Kidney (tissue), 13 donors: ENCODE measurements at regions not wholly inside any gene's neighbourhood (a gene's known extent, or its start where the extent isn't known, plus 50 kb on each side); places are given as distances from the start of the nearest gene placed in this dataset.

Source experiments
- DNase-seq, 5 donors: peaks; one replicate each; pipeline ENCODE4 v3.0.0-alpha.2; 2013 to 2020
- FAIRE-seq: peaks from 2 replicates; lab custom pipeline; 2012; peaks lifted over from hg19 to GRCh38; lab: Jason Lieb, UNC
- H3K27ac ChIP-seq, 2 donors: one replicate each; pipeline ENCODE4 v1.7.0; 2013; ENCODE audit warnings: low read depth in 2 of 2, low read length in 2 of 2, inconsistent platforms in 1 of 2
- H3K27me3 ChIP-seq: one replicate; pipeline ENCODE4 v1.7.1; 2013; ENCODE audit warnings: low read length, inconsistent platforms; ENCODE audit not compliant: control insufficient read depth, insufficient read depth
- H3K36me3 ChIP-seq, 3 donors: one replicate each; pipeline versions ENCODE4 v1.7.0 to v1.7.1; 2013; ENCODE audit warnings: low read length in 3 of 3, control low read depth in 1 of 3, inconsistent platforms in 1 of 3; ENCODE audit not compliant: insufficient read depth in 3 of 3, control insufficient read depth in 2 of 3
- H3K4me1 ChIP-seq, 3 donors: one replicate each; pipeline versions ENCODE4 v1.7.0 to v1.7.1; 2013; ENCODE audit warnings: low read length in 3 of 3, inconsistent platforms in 1 of 3, low read depth in 1 of 3; ENCODE audit not compliant: control insufficient read depth in 2 of 3, insufficient read depth in 2 of 3
- H3K4me3 ChIP-seq, 3 donors: one replicate each; pipeline versions ENCODE4 v1.7.0 to v1.8.1; 2013; ENCODE audit warnings: low read length in 3 of 3, control low read depth in 1 of 3, inconsistent platforms in 1 of 3
- H3K9ac ChIP-seq, 3 donors: one replicate each; pipeline versions ENCODE4 v1.7.0 to v1.7.1; 2013; ENCODE audit warnings: low read length in 3 of 3, control low read depth in 1 of 3, inconsistent platforms in 1 of 3
- H3K9me3 ChIP-seq, 3 donors: one replicate each; pipeline versions ENCODE4 v1.7.0 to v1.7.1; 2013; ENCODE audit warnings: low read length in 3 of 3, control low read depth in 1 of 3, inconsistent platforms in 1 of 3; ENCODE audit not compliant: control insufficient read depth in 2 of 3, insufficient read depth in 1 of 3
- CTCF ChIP-seq: IDR thresholded peaks from 3 replicates; pipeline ENCODE4 v1.5.1; 2012; ENCODE audit warnings: mild to moderate bottlenecking, moderate library complexity, borderline replicate concordance; ENCODE audit not compliant: insufficient read depth; ENCODE audit errors: extremely low read depth
- intact Hi-C: fragments of 100-400 bp; cut with DNase I; formaldehyde crosslinking; loops from one replicate; pipeline ENCODE4 v1.11.1; 2022
- donor health status: control.
- donor health status: control.
- donor health status: control.
- donor health status: control.
- donor health status: control.
- donor health status: DM: yes; HTN: yes; CAD: no.
- donor health status: Normal renal cell carcinoma (clear cell type).

- FAIRE-seq (no peak), DNase-seq (no peak)
- no peaks in the 10 kb centered on the region for H3K27me3 ChIP-seq
- no peak overlapping the region for H3K9ac ChIP-seq
- TF ChIP-seq CTCF, result no peak
- H3K36me3 ChIP-seq, result no peaks in the 10 kb centered on the region
- no peaks in the 10 kb centered on the region for H3K9me3 ChIP-seq
- H3K27ac ChIP-seq, result no peak overlapping the region
- H3K4me1 ChIP-seq, result no peaks in the 10 kb centered on the region
- intact Hi-C loops, result no loop called here
- no peak overlapping the region for H3K4me3 ChIP-seq
Observed at GRCh38 chr12:111207761-111208160, 161.1 kb downstream of the PHETA1 start.

GRCh38 chr12:111204788-111205241 lies 164.1 kb downstream of the PHETA1 start:
- no peaks in the 10 kb centered on the region for H3K36me3 ChIP-seq
- peak in 4 of 5 donors; percentile 53 to 64 (median 60) for DNase-seq
- H3K9me3 ChIP-seq, result no peaks in the 10 kb centered on the region
- H3K27me3 ChIP-seq, result no peaks in the 10 kb centered on the region
- no peaks in the 10 kb centered on the region for H3K4me1 ChIP-seq
- TF ChIP-seq CTCF, result no peak
- no peak overlapping the region for H3K27ac ChIP-seq
- intact Hi-C loops, result no loop called here
- no peak for FAIRE-seq
- no peak overlapping the region for H3K9ac ChIP-seq
- H3K4me3 ChIP-seq, result no peak overlapping the region

- no peaks in the 10 kb centered on the region for H3K27me3 ChIP-seq
- no peak overlapping the region for H3K27ac ChIP-seq
- no peaks in the 10 kb centered on the region for H3K36me3 ChIP-seq
- FAIRE-seq, result no peak
- H3K9me3 ChIP-seq, result no peaks in the 10 kb centered on the region
- no peak overlapping the region for H3K9ac ChIP-seq
- no peak for TF ChIP-seq CTCF
- no peak overlapping the region for H3K4me3 ChIP-seq
- DNase-seq, result no peak
- H3K4me1 ChIP-seq, result no peaks in the 10 kb centered on the region
- intact Hi-C loops, result no loop called here
Observed at GRCh38 chr12:111203969-111204368, 164.9 kb downstream of the PHETA1 start.

- H3K36me3 ChIP-seq, result no peaks in the 10 kb centered on the region
- intact Hi-C loops, result no loop called here
- no peak for DNase-seq
- H3K27me3 ChIP-seq, result no peaks in the 10 kb centered on the region
- H3K27ac ChIP-seq, result no peak overlapping the region
- H3K4me1 ChIP-seq, result no peaks in the 10 kb centered on the region
- no peak for TF ChIP-seq CTCF
- H3K4me3 ChIP-seq, result no peak overlapping the region
- H3K9me3 ChIP-seq, result no peaks in the 10 kb centered on the region
- no peak overlapping the region for H3K9ac ChIP-seq
- no peak for FAIRE-seq
Observed at GRCh38 chr12:111203446-111203845, 165.4 kb downstream of the PHETA1 start.
